CD8-positive, alpha-beta memory T cell (primary cell): ENCODE measurements at regions not wholly inside any gene's neighbourhood (a gene's known extent, or its start where the extent isn't known, plus 50 kb on each side); places are given as distances from the start of the nearest gene placed in this dataset.

Source experiments
- CTCF ChIA-PET: fragments of 350-600 bp; sonication (Branson Sonifier 250); formaldehyde crosslinking; loops from one replicate; lab custom pipeline; 2021; ENCODE audit warnings: antibody characterized with exemption; lab: Charles Lee
- POLR2A ChIA-PET: fragments of 350-600 bp; sonication (Branson Sonifier 250); formaldehyde crosslinking; loops from one replicate; lab custom pipeline; 2021; ENCODE audit warnings: antibody characterized with exemption; lab: Charles Lee
- DNase-seq, 5 donors: peaks; one replicate each; pipeline versions ENCODE4 v3.0.0 to v3.0.0-alpha.2; 2020 to 2022; ENCODE audit warnings: mixed read lengths in 1 of 5
- H3K27ac ChIP-seq: one replicate; pipeline ENCODE4 v1.7.0; 2013; ENCODE audit warnings: low read depth, mild to moderate bottlenecking, low read length, moderate library complexity
- H3K27me3 ChIP-seq: 2 replicates; pipeline ENCODE4 v1.7.0; 2013; ENCODE audit warnings: low read length, mild to moderate bottlenecking; ENCODE audit not compliant: insufficient read depth, poor library complexity, severe bottlenecking
- H3K36me3 ChIP-seq: 2 replicates; pipeline ENCODE4 v1.7.0; 2013; ENCODE audit warnings: mild to moderate bottlenecking, low read length, moderate library complexity; ENCODE audit not compliant: insufficient read depth
- H3K4me1 ChIP-seq: 2 replicates; pipeline ENCODE4 v1.7.0; 2013; ENCODE audit warnings: mild to moderate bottlenecking, low read length, moderate library complexity; ENCODE audit not compliant: insufficient read depth
- H3K4me3 ChIP-seq: 2 replicates; pipeline ENCODE4 v1.7.0; 2013; ENCODE audit warnings: mild to moderate bottlenecking, low read length
- H3K9me3 ChIP-seq: 2 replicates; pipeline ENCODE4 v1.7.0; 2013; ENCODE audit warnings: mild to moderate bottlenecking, low read length
- H3K27ac Mint-ChIP-seq, 8 donors: one replicate each; pipeline ENCODE4 v1.8.0; 2020 to 2021; ENCODE audit warnings: mixed read lengths in 8 of 8, mild to moderate bottlenecking in 6 of 8, inconsistent platforms in 3 of 8, moderate library complexity in 3 of 8
- H3K27me3 Mint-ChIP-seq, 2 donors: one replicate each; pipeline ENCODE4 v1.8.0; 2020 to 2021; ENCODE audit warnings: mixed read lengths in 2 of 2, mild to moderate bottlenecking in 1 of 2, moderate library complexity in 1 of 2
- H3K36me3 Mint-ChIP-seq, 3 donors: one replicate each; pipeline ENCODE4 v1.8.0; 2020 to 2021; ENCODE audit warnings: mixed read lengths in 3 of 3, inconsistent platforms in 1 of 3, mild to moderate bottlenecking in 1 of 3
- H3K4me1 Mint-ChIP-seq, 3 donors: one replicate each; pipeline ENCODE4 v1.8.0; 2020 to 2021; ENCODE audit warnings: mixed read lengths in 3 of 3, inconsistent platforms in 1 of 3, mild to moderate bottlenecking in 1 of 3
- H3K4me3 Mint-ChIP-seq, 7 donors: one replicate each; pipeline ENCODE4 v1.8.0; 2020 to 2021; ENCODE audit warnings: mixed read lengths in 7 of 7, mild to moderate bottlenecking in 6 of 7, moderate library complexity in 4 of 7, inconsistent platforms in 2 of 7
- H3K9me3 Mint-ChIP-seq, 5 donors: one replicate each; pipeline ENCODE4 v1.8.0; 2020 to 2022; ENCODE audit warnings: mixed read lengths in 5 of 5, mild to moderate bottlenecking in 3 of 5, moderate library complexity in 2 of 5, inconsistent platforms in 1 of 5

GRCh38 chr14:44780989-44781388 is 180.8 kb downstream of the KLHL28 start:
- no peaks in the 10 kb centered on the region for H3K27me3 Mint-ChIP-seq
- POLR2A ChIA-PET: no interaction called here

GRCh38 chr14:44778604-44779003 is 183.1 kb downstream of the KLHL28 start:
- no peaks in the 10 kb centered on the region for H3K27me3 Mint-ChIP-seq

More at GRCh38 chr14:44780989-44781388, 180.8 kb downstream of the KLHL28 start:
- Mint-ChIP-seq H3K27ac (no peak overlapping the region), H3K4me3 (no peak overlapping the region), H3K36me3 (no peaks in the 10 kb centered on the region), H3K4me1 (no peaks in the 10 kb centered on the region), H3K9me3 (no peaks in the 10 kb centered on the region)
- Histone ChIP-seq H3K27me3 (no peaks in the 10 kb centered on the region), H3K4me3 (no peak overlapping the region), H3K9me3 (no peaks in the 10 kb centered on the region), H3K36me3 (no peaks in the 10 kb centered on the region), H3K27ac (no peak overlapping the region), H3K4me1 (no peaks in the 10 kb centered on the region)
- no peak for DNase-seq
- CTCF ChIA-PET: no interaction called here

GRCh38 chr14:44777584-44777983 is 184.2 kb downstream of the KLHL28 start:
- no peak for DNase-seq
- no peaks in the 10 kb centered on the region for H3K9me3 Mint-ChIP-seq
- no peaks in the 10 kb centered on the region for H3K27me3 Mint-ChIP-seq
- no peak overlapping the region for H3K27ac ChIP-seq
- no peaks in the 10 kb centered on the region for H3K4me1 ChIP-seq
- no peaks in the 10 kb centered on the region for H3K27me3 ChIP-seq
- no peaks in the 10 kb centered on the region for H3K36me3 Mint-ChIP-seq
- H3K4me1 Mint-ChIP-seq: no peaks in the 10 kb centered on the region
- H3K27ac Mint-ChIP-seq: no peak overlapping the region
- H3K36me3 ChIP-seq: no peaks in the 10 kb centered on the region
- H3K4me3 Mint-ChIP-seq: no peak overlapping the region
- ChIA-PET POLR2A (no interaction called here), CTCF (no interaction called here)
- H3K4me3 ChIP-seq: no peak overlapping the region
- no peaks in the 10 kb centered on the region for H3K9me3 ChIP-seq

More at GRCh38 chr14:44778604-44779003, 183.1 kb downstream of the KLHL28 start:
- Histone ChIP-seq H3K27ac (no peak overlapping the region), H3K27me3 (no peaks in the 10 kb centered on the region), H3K4me3 (no peak overlapping the region), H3K9me3 (no peaks in the 10 kb centered on the region), H3K36me3 (no peaks in the 10 kb centered on the region), H3K4me1 (no peaks in the 10 kb centered on the region)
- ChIA-PET POLR2A (no interaction called here), CTCF (no interaction called here)
- Mint-ChIP-seq H3K27ac (no peak overlapping the region), H3K4me3 (no peak overlapping the region), H3K4me1 (no peaks in the 10 kb centered on the region), H3K9me3 (no peaks in the 10 kb centered on the region), H3K36me3 (no peaks in the 10 kb centered on the region)
- no peak for DNase-seq

GRCh38 chr14:44775248-44775647 is 186.5 kb downstream of the KLHL28 start:
- H3K27me3 Mint-ChIP-seq: no peaks in the 10 kb centered on the region
- Histone ChIP-seq H3K9me3 (no peaks in the 10 kb centered on the region), H3K27me3 (no peaks in the 10 kb centered on the region), H3K4me1 (no peaks in the 10 kb centered on the region), H3K27ac (no peak overlapping the region), H3K36me3 (no peaks in the 10 kb centered on the region), H3K4me3 (no peak overlapping the region)
- no peaks in the 10 kb centered on the region for H3K4me1 Mint-ChIP-seq
- ChIA-PET CTCF (no interaction called here), POLR2A (no interaction called here)
- no peak overlapping the region for H3K27ac Mint-ChIP-seq
- H3K4me3 Mint-ChIP-seq: no peak overlapping the region
- H3K9me3 Mint-ChIP-seq: no peaks in the 10 kb centered on the region
- no peak for DNase-seq
- no peaks in the 10 kb centered on the region for H3K36me3 Mint-ChIP-seq

GRCh38 chr14:44774396-44774795 is 187.4 kb downstream of the KLHL28 start:
- no peaks in the 10 kb centered on the region for H3K9me3 Mint-ChIP-seq
- peaks cover 0 to 2% of the 10 kb centered on the region in 2 donors for H3K27me3 Mint-ChIP-seq
- no peak overlapping the region for H3K27ac Mint-ChIP-seq
- H3K4me3 ChIP-seq: no peak overlapping the region
- DNase-seq: no peak
- H3K27me3 ChIP-seq: no peaks in the 10 kb centered on the region
- ChIA-PET CTCF (no interaction called here), POLR2A (no interaction called here)
- H3K4me3 Mint-ChIP-seq: no peak overlapping the region
- H3K36me3 Mint-ChIP-seq: no peaks in the 10 kb centered on the region
- H3K4me1 Mint-ChIP-seq: no peaks in the 10 kb centered on the region
- H3K27ac ChIP-seq: no peak overlapping the region
- no peaks in the 10 kb centered on the region for H3K9me3 ChIP-seq
- H3K4me1 ChIP-seq: no peaks in the 10 kb centered on the region
- no peaks in the 10 kb centered on the region for H3K36me3 ChIP-seq

- Mint-ChIP-seq H3K36me3 (no peaks in the 10 kb centered on the region), H3K9me3 (no peaks in the 10 kb centered on the region), H3K4me3 (no peak overlapping the region), H3K27me3 (peaks cover 2 to 4% of the 10 kb centered on the region in 2 donors), H3K27ac (no peak overlapping the region), H3K4me1 (no peaks in the 10 kb centered on the region)
- H3K9me3 ChIP-seq: no peaks in the 10 kb centered on the region
- no peak overlapping the region for H3K4me3 ChIP-seq
- no peaks in the 10 kb centered on the region for H3K36me3 ChIP-seq
- no peak overlapping the region for H3K27ac ChIP-seq
- no peaks in the 10 kb centered on the region for H3K4me1 ChIP-seq
- CTCF ChIA-PET: no interaction called here
- POLR2A ChIA-PET: no interaction called here
- DNase-seq: no peak
- H3K27me3 ChIP-seq: no peaks in the 10 kb centered on the region
Measured at GRCh38 chr14:44771496-44771895, 190.3 kb downstream of the KLHL28 start.

GRCh38 chr14:44770201-44770600 is 191.5 kb downstream of the KLHL28 start:
- H3K27ac ChIP-seq: no peak overlapping the region

GRCh38 chr14:44768935-44769334 is 192.8 kb downstream of the KLHL28 start:
- no peak overlapping the region for H3K4me3 Mint-ChIP-seq
- ChIA-PET POLR2A (no interaction called here), CTCF (interaction anchor here (0.7 kb wide), 1 partner anchor 24 kb away, joined by 3 read pairs; no protein-coding TSS in a partner anchor)
- DNase-seq: no peak
- no peak overlapping the region for H3K27ac ChIP-seq
- no peaks in the 10 kb centered on the region for H3K4me1 ChIP-seq
- H3K27me3 ChIP-seq: no peaks in the 10 kb centered on the region
- H3K9me3 Mint-ChIP-seq: no peaks in the 10 kb centered on the region
- H3K36me3 ChIP-seq: no peaks in the 10 kb centered on the region
- H3K9me3 ChIP-seq: no peaks in the 10 kb centered on the region
- H3K4me3 ChIP-seq: no peak overlapping the region
- H3K4me1 Mint-ChIP-seq: no peaks in the 10 kb centered on the region
- H3K27me3 Mint-ChIP-seq: peaks cover 2 to 8% of the 10 kb centered on the region in 2 donors
- H3K36me3 Mint-ChIP-seq: no peaks in the 10 kb centered on the region
- H3K27ac Mint-ChIP-seq: no peak overlapping the region

More at GRCh38 chr14:44770201-44770600, 191.5 kb downstream of the KLHL28 start:
- Histone ChIP-seq H3K36me3 (no peaks in the 10 kb centered on the region), H3K4me3 (no peak overlapping the region), H3K27me3 (no peaks in the 10 kb centered on the region), H3K4me1 (no peaks in the 10 kb centered on the region), H3K9me3 (no peaks in the 10 kb centered on the region)
- ChIA-PET CTCF (no interaction called here), POLR2A (no interaction called here)
- Mint-ChIP-seq H3K4me3 (no peak overlapping the region), H3K27ac (no peak overlapping the region), H3K4me1 (no peaks in the 10 kb centered on the region), H3K27me3 (peaks cover 2 to 8% of the 10 kb centered on the region in 2 donors), H3K9me3 (no peaks in the 10 kb centered on the region), H3K36me3 (no peaks in the 10 kb centered on the region)
- DNase-seq: no peak
